ENCODE measurements at regions not wholly inside any gene's neighbourhood (a gene's known extent, or its start where the extent isn't known, plus 50 kb on each side); places are given as distances from the start of the nearest gene placed in this dataset.

- H3K4me3 ChIP-seq, result no peak overlapping the region
- H3K27ac ChIP-seq, result no peak overlapping the region
- no peak for DNase-seq (ENCODE audit: low spot score)
- TF ChIP-seq CTCF (IDR thresholded peaks at IDR 0.05), result no peak
Measured at GRCh38 chr4:53697016-53697685, 105.9 kb upstream of the LNX1 start.

GRCh38 chr4:53695540-53696463, 104.5 kb upstream of the LNX1 start:
- H3K4me3 ChIP-seq, result no peak overlapping the region
- H3K27ac ChIP-seq, result no peak overlapping the region
- TF ChIP-seq CTCF (IDR thresholded peaks at IDR 0.05), result no peak
- DNase-seq (ENCODE audit: low spot score), result no peak

GRCh38 chr4:53694666-53695065, 103.4 kb upstream of the LNX1 start:
- Histone ChIP-seq H3K27ac (no peak overlapping the region), H3K4me3 (no peak overlapping the region)
- DNase-seq (ENCODE audit: low spot score), result no peak
- no peak for TF ChIP-seq CTCF (IDR thresholded peaks at IDR 0.05)

- TF ChIP-seq CTCF (IDR thresholded peaks at IDR 0.05), result no peak
- Histone ChIP-seq H3K27ac (no peak overlapping the region), H3K4me3 (no peak overlapping the region)
- DNase-seq (ENCODE audit: low spot score), result no peak
Measured at GRCh38 chr4:53693909-53694308, 102.6 kb upstream of the LNX1 start.

- DNase-seq (ENCODE audit: low spot score), result no peak
- no peak overlapping the region for H3K4me3 ChIP-seq
- no peak for TF ChIP-seq CTCF (IDR thresholded peaks at IDR 0.05)
- H3K27ac ChIP-seq, result no peak overlapping the region
Measured at GRCh38 chr4:53693408-53693807, 102.1 kb upstream of the LNX1 start.

GRCh38 chr4:53688186-53688790, 97.0 kb upstream of the LNX1 start:
- H3K27ac ChIP-seq, result peak overlapping the region in 1 of 2 donors; percentile 37
- H3K4me3 ChIP-seq, result no peak overlapping the region
- no peak for TF ChIP-seq CTCF (IDR thresholded peaks at IDR 0.05)
- no peak for DNase-seq (ENCODE audit: low spot score)
